ENCODE measurements at regions not wholly inside any gene's neighbourhood (a gene's known extent, or its start where the extent isn't known, plus 50 kb on each side); places are given as distances from the start of the nearest gene placed in this dataset.

DNA sequence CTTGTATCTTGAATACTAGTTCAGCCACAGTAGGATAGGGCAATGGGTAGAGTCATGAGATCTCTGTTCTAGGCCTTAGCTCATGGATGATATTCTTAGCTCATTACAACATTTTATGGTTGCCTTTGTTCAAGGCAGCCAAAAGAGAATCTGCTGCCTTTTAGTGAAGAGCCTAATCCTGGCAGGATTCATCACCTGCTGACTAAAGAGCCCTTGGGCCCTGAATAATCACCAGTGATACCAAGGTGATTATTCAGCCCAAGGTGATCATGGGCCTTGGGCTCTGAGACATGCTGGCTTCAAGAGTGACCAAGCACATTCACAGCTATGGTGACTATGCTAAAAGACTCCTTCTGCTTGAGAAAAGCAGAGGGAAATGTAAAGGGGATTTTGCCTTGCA is 143.3 kb upstream of the MYO16 start:
- no peaks in the 10 kb centered on the region for H3K79me2 ChIP-seq (ENCODE audit: low read length)
- H2AFZ ChIP-seq (ENCODE audit: low read length): no peak overlapping the region
- no peak overlapping the region for H3K4me2 ChIP-seq (ENCODE audit: low read depth, low read length)
- H3K27me3 ChIP-seq (replicated peaks; ENCODE audit: insufficient read depth, low read length): no peaks in the 10 kb centered on the region
- no peaks in the 10 kb centered on the region for H3K9me2 ChIP-seq (replicated peaks; ENCODE audit: insufficient read depth, low read length)
- no peaks in the 10 kb centered on the region for H4K20me1 ChIP-seq (ENCODE audit: insufficient read depth, low read length)
- no peaks in the 10 kb centered on the region for H3K9me3 ChIP-seq (replicated peaks; ENCODE audit: insufficient read depth, low read length)
- TF ChIP-seq EZH2 (optimal IDR thresholded peaks at IDR 0.05; ENCODE audit: low read depth, low read length): no peak
- no peak for TF ChIP-seq EZH2phosphoT487 (IDR thresholded peaks at IDR 0.05; ENCODE audit: low read length)
- no peak for DNase-seq
- H3K9ac ChIP-seq (ENCODE audit: low read length): no peak overlapping the region
- H3K36me3 ChIP-seq (replicated peaks; ENCODE audit: insufficient read depth, low read length): no peaks in the 10 kb centered on the region
- no peaks in the 10 kb centered on the region for H3K4me1 ChIP-seq (ENCODE audit: low read length)
- no peaks in the 10 kb centered on the region for H3F3A ChIP-seq (ENCODE audit: insufficient read depth, low read length)
- no peak overlapping the region for H3K27ac ChIP-seq (ENCODE audit: low read length)
- no peak overlapping the region for H3K4me3 ChIP-seq (ENCODE audit: low read length)

GRCh38 chr13:108494991-108495645 is 134.3 kb upstream of the MYO16 start:
- no peaks in the 10 kb centered on the region for H3K9me2 ChIP-seq (replicated peaks; ENCODE audit: insufficient read depth, low read length)
- no peaks in the 10 kb centered on the region for H4K20me1 ChIP-seq (ENCODE audit: insufficient read depth, low read length)
- H3K4me3 ChIP-seq (ENCODE audit: low read length): no peak overlapping the region
- TF ChIP-seq EZH2 (optimal IDR thresholded peaks at IDR 0.05; ENCODE audit: low read depth, low read length) (no peak), EZH2phosphoT487 (IDR thresholded peaks at IDR 0.05; ENCODE audit: low read length) (no peak)
- TF ChIP-seq, protein P1, sequence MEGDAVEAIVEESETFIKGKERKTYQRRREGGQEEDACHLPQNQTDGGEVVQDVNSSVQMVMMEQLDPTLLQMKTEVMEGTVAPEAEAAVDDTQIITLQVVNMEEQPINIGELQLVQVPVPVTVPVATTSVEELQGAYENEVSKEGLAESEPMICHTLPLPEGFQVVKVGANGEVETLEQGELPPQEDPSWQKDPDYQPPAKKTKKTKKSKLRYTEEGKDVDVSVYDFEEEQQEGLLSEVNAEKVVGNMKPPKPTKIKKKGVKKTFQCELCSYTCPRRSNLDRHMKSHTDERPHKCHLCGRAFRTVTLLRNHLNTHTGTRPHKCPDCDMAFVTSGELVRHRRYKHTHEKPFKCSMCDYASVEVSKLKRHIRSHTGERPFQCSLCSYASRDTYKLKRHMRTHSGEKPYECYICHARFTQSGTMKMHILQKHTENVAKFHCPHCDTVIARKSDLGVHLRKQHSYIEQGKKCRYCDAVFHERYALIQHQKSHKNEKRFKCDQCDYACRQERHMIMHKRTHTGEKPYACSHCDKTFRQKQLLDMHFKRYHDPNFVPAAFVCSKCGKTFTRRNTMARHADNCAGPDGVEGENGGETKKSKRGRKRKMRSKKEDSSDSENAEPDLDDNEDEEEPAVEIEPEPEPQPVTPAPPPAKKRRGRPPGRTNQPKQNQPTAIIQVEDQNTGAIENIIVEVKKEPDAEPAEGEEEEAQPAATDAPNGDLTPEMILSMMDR (IDR thresholded peaks at IDR 0.05; ENCODE audit: low read length): no peak
- no peaks in the 10 kb centered on the region for H3K27me3 ChIP-seq (replicated peaks; ENCODE audit: insufficient read depth, low read length)
- no peaks in the 10 kb centered on the region for H3K79me2 ChIP-seq (ENCODE audit: low read length)
- H3K4me2 ChIP-seq (ENCODE audit: low read depth, low read length): no peak overlapping the region
- no peak for DNase-seq
- no peaks in the 10 kb centered on the region for H3K36me3 ChIP-seq (replicated peaks; ENCODE audit: insufficient read depth, low read length)
- no peaks in the 10 kb centered on the region for H3F3A ChIP-seq (ENCODE audit: insufficient read depth, low read length)
- H3K9me3 ChIP-seq (replicated peaks; ENCODE audit: insufficient read depth, low read length): no peaks in the 10 kb centered on the region
- H3K4me1 ChIP-seq (ENCODE audit: low read length): no peaks in the 10 kb centered on the region
- H3K27ac ChIP-seq (ENCODE audit: low read length): no peak overlapping the region
- no peak overlapping the region for H2AFZ ChIP-seq (ENCODE audit: low read length)
- no peak overlapping the region for H3K9ac ChIP-seq (ENCODE audit: low read length)

DNA sequence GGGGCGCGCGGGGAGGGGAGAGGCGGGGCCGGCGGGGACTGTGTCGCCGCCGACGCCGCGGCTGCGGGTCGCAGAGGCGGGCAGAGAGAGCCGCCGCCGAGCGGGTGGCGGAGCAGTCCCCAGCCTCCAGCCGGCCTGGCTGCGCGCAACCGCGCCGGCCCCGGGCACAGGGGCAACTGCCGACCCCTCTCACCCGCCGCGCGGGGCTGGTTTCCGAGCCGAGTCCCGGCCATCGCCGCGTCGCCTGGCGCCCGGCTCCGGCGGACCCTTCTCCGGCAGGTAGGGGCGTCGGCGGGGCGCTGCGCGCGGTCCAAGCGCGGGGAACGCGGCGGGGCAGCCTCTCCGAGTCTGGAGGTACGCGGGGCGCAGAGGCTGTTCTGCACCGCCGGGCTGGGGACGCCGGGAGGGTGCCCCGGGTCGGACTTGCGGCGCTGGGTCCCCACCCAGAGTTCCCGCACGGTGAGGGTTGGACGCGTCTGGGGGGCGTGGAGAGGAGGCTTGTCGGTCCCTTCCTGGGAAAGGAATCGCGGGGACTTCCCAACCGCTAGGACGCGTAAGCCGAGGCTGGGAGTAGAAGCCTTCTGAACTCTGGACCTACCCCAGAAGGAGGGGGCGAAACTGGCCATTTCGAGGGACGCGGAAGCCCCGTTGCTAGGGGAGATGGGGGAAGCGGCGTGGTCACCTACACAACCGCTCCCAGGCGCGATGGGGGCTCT is 133.6 kb upstream of the MYO16 start:
- no peak overlapping the region for H3K9ac ChIP-seq (ENCODE audit: low read length)
- H3K4me2 ChIP-seq (ENCODE audit: low read depth, low read length): no peak overlapping the region
- H2AFZ ChIP-seq (ENCODE audit: low read length): no peak overlapping the region

More for the DNA sequence above, 133.6 kb upstream of the MYO16 start:
- H3K4me3 ChIP-seq (ENCODE audit: low read length): no peak overlapping the region
- DNase-seq: no peak
- H3K9me3 ChIP-seq (replicated peaks; ENCODE audit: insufficient read depth, low read length): no peaks in the 10 kb centered on the region
- H3K9me2 ChIP-seq (replicated peaks; ENCODE audit: insufficient read depth, low read length): no peaks in the 10 kb centered on the region
- no peaks in the 10 kb centered on the region for H3K4me1 ChIP-seq (ENCODE audit: low read length)
- no peaks in the 10 kb centered on the region for H3K36me3 ChIP-seq (replicated peaks; ENCODE audit: insufficient read depth, low read length)
- TF ChIP-seq, protein P1 (IDR thresholded peaks at IDR 0.05; ENCODE audit: low read length): no peak
- TF ChIP-seq EZH2phosphoT487 (IDR thresholded peaks at IDR 0.05; ENCODE audit: low read length) (no peak), EZH2 (optimal IDR thresholded peaks at IDR 0.05; ENCODE audit: low read depth, low read length) (no peak)
- H3K27me3 ChIP-seq (replicated peaks; ENCODE audit: insufficient read depth, low read length): no peaks in the 10 kb centered on the region
- no peaks in the 10 kb centered on the region for H3F3A ChIP-seq (ENCODE audit: insufficient read depth, low read length)
- H3K79me2 ChIP-seq (ENCODE audit: low read length): no peaks in the 10 kb centered on the region
- H3K27ac ChIP-seq (ENCODE audit: low read length): no peak overlapping the region
- no peaks in the 10 kb centered on the region for H4K20me1 ChIP-seq (ENCODE audit: insufficient read depth, low read length)

All from MM.1S (cell line).